ENCODE measurements at regions not wholly inside any gene's neighbourhood (a gene's known extent, or its start where the extent isn't known, plus 50 kb on each side); places are given as distances from the start of the nearest gene placed in this dataset.

DNA sequence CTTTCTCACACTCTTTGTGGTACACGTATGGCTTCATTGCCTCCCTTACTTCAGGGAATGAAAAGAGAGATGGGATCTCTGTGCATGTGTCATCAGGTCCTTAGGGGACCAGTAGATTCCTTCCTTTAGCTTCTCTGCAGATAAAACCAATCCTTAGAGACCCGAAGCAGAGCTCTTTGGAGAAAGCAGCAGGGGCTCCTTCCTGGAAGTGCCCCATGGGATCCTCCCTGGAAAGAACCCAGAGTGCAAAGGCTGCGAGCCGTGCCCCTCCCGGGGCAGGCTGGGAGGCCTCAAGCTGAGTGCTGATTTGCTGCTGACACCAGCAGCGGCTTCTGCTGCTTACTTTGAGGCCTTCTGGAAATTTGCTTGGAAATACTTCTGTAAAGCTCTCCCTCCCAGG is 328.6 kb upstream of the RGMA start:
- Histone ChIP-seq H3K27ac (no peak overlapping the region), H3K9ac (ENCODE audit: insufficient read length) (no peak overlapping the region), H3K36me3 (ENCODE audit: insufficient read depth, low read length) (no peaks in the 10 kb centered on the region), H3K9me3 (ENCODE audit: low read depth, low read length) (no peaks in the 10 kb centered on the region), H3K4me3 (no peak overlapping the region)
- no peak for DNase-seq (ENCODE audit: low read depth, low spot score)
- TF ChIP-seq POLR2AphosphoS5 (IDR thresholded peaks at IDR 0.05; ENCODE audit: borderline replicate concordance, low read depth, low read length): no peak
- TF ChIP-seq EZH2 (IDR thresholded peaks at IDR 0.05): no peak
- TF ChIP-seq FOXP2 (optimal IDR thresholded peaks at IDR 0.05; ENCODE audit: control extremely low read depth, extremely low read length, insufficient read depth): no peak

- TF ChIP-seq POLR2AphosphoS5 (IDR thresholded peaks at IDR 0.05; ENCODE audit: borderline replicate concordance, low read depth, low read length) (no peak), EZH2 (IDR thresholded peaks at IDR 0.05) (no peak), FOXP2 (optimal IDR thresholded peaks at IDR 0.05; ENCODE audit: control extremely low read depth, extremely low read length, insufficient read depth) (no peak)
- no peak overlapping the region for H3K27ac ChIP-seq
- H3K36me3 ChIP-seq (ENCODE audit: insufficient read depth, low read length): no peaks in the 10 kb centered on the region
- H3K9ac ChIP-seq (ENCODE audit: insufficient read length): no peak overlapping the region
- H3K4me3 ChIP-seq: no peak overlapping the region
- DNase-seq (ENCODE audit: low read depth, low spot score): no peak
- H3K9me3 ChIP-seq (ENCODE audit: low read depth, low read length): no peaks in the 10 kb centered on the region
Observed at GRCh38 chr15:93417156-93417555, 328.1 kb upstream of the RGMA start.

GRCh38 chr15:93415576-93415975 is 326.6 kb upstream of the RGMA start:
- Histone ChIP-seq H3K36me3 (ENCODE audit: insufficient read depth, low read length) (no peaks in the 10 kb centered on the region), H3K27ac (no peak overlapping the region), H3K4me3 (no peak overlapping the region), H3K9me3 (ENCODE audit: low read depth, low read length) (no peaks in the 10 kb centered on the region), H3K9ac (ENCODE audit: insufficient read length) (no peak overlapping the region)
- no peak for DNase-seq (ENCODE audit: low read depth, low spot score)
- TF ChIP-seq EZH2 (IDR thresholded peaks at IDR 0.05): no peak
- TF ChIP-seq FOXP2 (optimal IDR thresholded peaks at IDR 0.05; ENCODE audit: control extremely low read depth, extremely low read length, insufficient read depth): no peak
- TF ChIP-seq POLR2AphosphoS5 (IDR thresholded peaks at IDR 0.05; ENCODE audit: borderline replicate concordance, low read depth, low read length): no peak

GRCh38 chr15:93414576-93415231 is 325.7 kb upstream of the RGMA start:
- no peak for DNase-seq (ENCODE audit: low read depth, low spot score)
- Histone ChIP-seq H3K27ac (no peak overlapping the region), H3K9ac (ENCODE audit: insufficient read length) (no peak overlapping the region), H3K9me3 (ENCODE audit: low read depth, low read length) (no peaks in the 10 kb centered on the region), H3K36me3 (ENCODE audit: insufficient read depth, low read length) (no peaks in the 10 kb centered on the region), H3K4me3 (no peak overlapping the region)
- no peak for TF ChIP-seq POLR2AphosphoS5 (IDR thresholded peaks at IDR 0.05; ENCODE audit: borderline replicate concordance, low read depth, low read length)
- TF ChIP-seq EZH2 (IDR thresholded peaks at IDR 0.05): no peak
- TF ChIP-seq FOXP2 (optimal IDR thresholded peaks at IDR 0.05; ENCODE audit: control extremely low read depth, extremely low read length, insufficient read depth): no peak

- Histone ChIP-seq H3K9me3 (ENCODE audit: low read depth, low read length) (no peaks in the 10 kb centered on the region), H3K9ac (ENCODE audit: insufficient read length) (no peak overlapping the region), H3K4me3 (no peak overlapping the region), H3K27ac (no peak overlapping the region), H3K36me3 (ENCODE audit: insufficient read depth, low read length) (no peaks in the 10 kb centered on the region)
- TF ChIP-seq EZH2 (IDR thresholded peaks at IDR 0.05): no peak
- no peak for DNase-seq (ENCODE audit: low read depth, low spot score)
Observed at GRCh38 chr15:93413745-93414144, 324.7 kb upstream of the RGMA start.

GRCh38 chr15:93399121-93399520 is 310.1 kb upstream of the RGMA start:
- Histone ChIP-seq H3K9me3 (ENCODE audit: low read depth, low read length) (no peaks in the 10 kb centered on the region), H3K27ac (no peak overlapping the region), H3K9ac (ENCODE audit: insufficient read length) (no peak overlapping the region), H3K36me3 (ENCODE audit: insufficient read depth, low read length) (no peaks in the 10 kb centered on the region), H3K4me3 (no peak overlapping the region)
- no peak for TF ChIP-seq POLR2AphosphoS5 (IDR thresholded peaks at IDR 0.05; ENCODE audit: borderline replicate concordance, low read depth, low read length)
- no peak for TF ChIP-seq FOXP2 (optimal IDR thresholded peaks at IDR 0.05; ENCODE audit: control extremely low read depth, extremely low read length, insufficient read depth)
- no peak for TF ChIP-seq EZH2 (IDR thresholded peaks at IDR 0.05)
- no peak for DNase-seq (ENCODE audit: low read depth, low spot score)

DNA sequence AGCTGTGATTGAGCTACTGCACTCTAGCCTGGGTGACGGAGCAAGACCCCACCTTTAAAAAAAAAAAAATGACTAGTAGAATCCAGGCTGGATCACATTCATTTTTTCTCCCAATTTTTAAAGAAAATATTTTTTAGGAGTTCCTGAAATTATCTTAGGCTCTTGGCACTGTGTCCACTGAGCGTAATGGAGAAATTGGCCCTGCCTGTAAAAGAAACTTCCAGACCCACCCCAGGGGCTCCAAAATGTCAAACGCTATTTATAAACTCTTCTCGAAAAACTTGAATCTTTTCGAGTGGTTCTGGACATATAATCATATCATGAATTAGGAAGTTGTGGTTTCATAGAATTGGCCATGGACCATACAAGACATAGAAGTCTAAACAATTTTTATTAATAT is 300.2 kb upstream of the RGMA start:
- Histone ChIP-seq H3K9me3 (ENCODE audit: low read depth, low read length) (no peaks in the 10 kb centered on the region), H3K9ac (ENCODE audit: insufficient read length) (no peak overlapping the region), H3K36me3 (ENCODE audit: insufficient read depth, low read length) (no peaks in the 10 kb centered on the region), H3K27ac (no peak overlapping the region), H3K4me3 (no peak overlapping the region)
- no peak for DNase-seq (ENCODE audit: low read depth, low spot score)
- TF ChIP-seq FOXP2 (optimal IDR thresholded peaks at IDR 0.05; ENCODE audit: control extremely low read depth, extremely low read length, insufficient read depth) (no peak), POLR2AphosphoS5 (IDR thresholded peaks at IDR 0.05; ENCODE audit: borderline replicate concordance, low read depth, low read length) (no peak), EZH2 (IDR thresholded peaks at IDR 0.05) (no peak)

DNA sequence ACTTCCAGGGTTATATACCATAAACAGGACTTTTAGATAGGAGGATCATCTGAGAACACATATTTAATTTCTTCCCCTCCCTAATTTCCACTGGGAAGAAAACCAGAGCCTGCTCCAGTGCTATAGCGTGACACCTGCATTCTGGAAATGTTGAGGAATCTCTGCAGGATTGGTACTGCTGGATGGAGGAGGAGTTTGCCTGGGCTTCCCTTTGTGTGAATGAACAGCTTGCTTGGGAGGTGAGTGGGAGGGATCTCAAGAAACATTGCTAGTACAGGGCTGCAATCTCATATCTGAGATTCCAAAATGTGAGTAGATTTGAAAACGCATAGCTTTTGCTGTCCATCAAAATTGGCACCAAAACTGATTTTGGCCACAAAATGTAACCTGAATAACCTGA is 295.9 kb upstream of the RGMA start:
- TF ChIP-seq EZH2 (IDR thresholded peaks at IDR 0.05) (no peak), FOXP2 (optimal IDR thresholded peaks at IDR 0.05; ENCODE audit: control extremely low read depth, extremely low read length, insufficient read depth) (no peak), POLR2AphosphoS5 (IDR thresholded peaks at IDR 0.05; ENCODE audit: borderline replicate concordance, low read depth, low read length) (no peak)
- no peak overlapping the region for H3K27ac ChIP-seq
- no peak overlapping the region for H3K4me3 ChIP-seq
- no peaks in the 10 kb centered on the region for H3K36me3 ChIP-seq (ENCODE audit: insufficient read depth, low read length)
- DNase-seq (ENCODE audit: low read depth, low spot score): no peak
- H3K9ac ChIP-seq (ENCODE audit: insufficient read length): no peak overlapping the region
- H3K9me3 ChIP-seq (ENCODE audit: low read depth, low read length): no peaks in the 10 kb centered on the region

- TF ChIP-seq EZH2 (IDR thresholded peaks at IDR 0.05): no peak
- no peak for TF ChIP-seq FOXP2 (optimal IDR thresholded peaks at IDR 0.05; ENCODE audit: control extremely low read depth, extremely low read length, insufficient read depth)
- no peak for TF ChIP-seq POLR2AphosphoS5 (IDR thresholded peaks at IDR 0.05; ENCODE audit: borderline replicate concordance, low read depth, low read length)
- H3K9me3 ChIP-seq (ENCODE audit: low read depth, low read length): no peaks in the 10 kb centered on the region
- H3K36me3 ChIP-seq (ENCODE audit: insufficient read depth, low read length): no peaks in the 10 kb centered on the region
- H3K4me3 ChIP-seq: no peak overlapping the region
- H3K27ac ChIP-seq: no peak overlapping the region
- no peak overlapping the region for H3K9ac ChIP-seq (ENCODE audit: insufficient read length)
- DNase-seq (ENCODE audit: low read depth, low spot score): no peak
Observed at GRCh38 chr15:93382200-93382820, 293.3 kb upstream of the RGMA start.

Measured in SK-N-MC (cell line).